ENCODE measurements at regions not wholly inside any gene's neighbourhood (a gene's known extent, or its start where the extent isn't known, plus 50 kb on each side); places are given as distances from the start of the nearest gene placed in this dataset.

DNA sequence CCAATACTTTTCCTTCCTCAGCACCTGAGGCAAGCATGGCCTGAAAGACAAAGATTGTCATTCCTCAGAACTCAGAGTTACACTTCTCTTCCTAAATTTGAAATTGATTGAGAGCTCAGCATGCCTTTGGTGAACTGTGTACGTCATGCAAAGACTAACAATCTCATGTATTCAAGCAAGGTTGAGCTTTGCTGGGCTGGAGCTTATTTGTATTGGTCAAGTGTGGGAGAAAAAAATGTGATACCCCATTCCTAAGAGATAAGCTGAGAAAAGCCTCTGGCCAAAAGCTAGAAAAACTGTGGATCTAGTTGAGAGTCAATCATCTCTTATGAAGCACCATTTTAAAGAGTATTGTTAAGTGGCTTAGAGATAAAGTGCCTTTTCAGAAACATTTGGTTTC is 392.2 kb downstream of the RASEF start:
- DNase-seq: no peak

DNA sequence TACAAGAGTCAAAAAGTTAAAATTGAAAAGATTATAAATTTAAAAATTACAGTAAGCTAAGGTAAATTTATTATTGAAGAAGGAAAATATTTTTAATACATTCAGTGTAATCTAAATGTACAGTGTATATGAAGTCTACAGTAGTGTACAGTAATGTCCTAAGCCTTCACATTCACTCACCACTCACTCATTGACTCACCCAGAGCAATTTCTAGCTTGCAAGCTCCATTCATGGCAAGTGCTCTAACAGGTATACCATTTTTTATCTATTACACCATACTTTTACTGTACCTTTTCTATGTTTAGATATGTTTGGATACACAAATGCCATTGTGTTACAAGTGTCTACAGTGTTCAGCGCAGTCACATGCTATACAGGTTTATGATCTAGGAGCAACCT is 389.7 kb downstream of the RASEF start:
- DNase-seq: no peak

DNA sequence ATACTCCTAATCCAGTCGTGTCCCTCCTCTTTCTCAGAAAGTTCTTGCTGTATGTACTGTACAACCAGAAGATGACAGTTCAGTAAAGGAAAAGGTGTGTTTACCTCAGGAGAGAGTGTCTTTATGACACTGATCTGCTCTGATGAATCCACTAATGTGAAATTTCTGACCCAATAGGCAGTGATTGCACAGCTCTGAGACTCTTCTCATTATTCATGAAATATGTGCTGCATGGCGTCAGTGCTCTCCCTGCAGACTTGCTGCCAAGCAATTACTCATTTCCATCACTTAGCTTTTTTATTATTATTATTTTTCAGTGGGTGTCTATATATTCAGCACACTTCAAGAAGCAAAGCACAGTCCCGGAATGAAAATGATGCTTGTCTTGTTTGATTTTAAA is 389.0 kb downstream of the RASEF start:
- no peak for DNase-seq

DNA sequence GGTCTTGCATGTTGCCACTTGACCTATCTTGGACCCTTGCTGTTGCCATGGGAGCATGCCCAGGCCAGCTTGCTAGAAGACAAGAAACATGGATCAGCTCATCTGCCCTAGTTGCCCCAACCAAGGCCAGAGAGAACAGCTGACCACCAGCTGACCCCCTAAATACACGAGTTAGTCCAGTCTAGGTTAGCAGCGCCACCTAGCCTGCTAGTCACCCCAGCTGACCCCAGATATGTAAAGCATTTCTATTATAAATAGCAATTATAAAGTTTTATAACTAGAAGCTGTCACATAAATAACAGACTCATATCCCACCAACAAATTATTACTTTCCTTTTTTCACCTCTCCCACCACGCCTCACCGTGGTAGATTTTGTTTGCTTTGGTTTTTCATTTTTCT is 387.8 kb downstream of the RASEF start:
- DNase-seq: no peak

DNA sequence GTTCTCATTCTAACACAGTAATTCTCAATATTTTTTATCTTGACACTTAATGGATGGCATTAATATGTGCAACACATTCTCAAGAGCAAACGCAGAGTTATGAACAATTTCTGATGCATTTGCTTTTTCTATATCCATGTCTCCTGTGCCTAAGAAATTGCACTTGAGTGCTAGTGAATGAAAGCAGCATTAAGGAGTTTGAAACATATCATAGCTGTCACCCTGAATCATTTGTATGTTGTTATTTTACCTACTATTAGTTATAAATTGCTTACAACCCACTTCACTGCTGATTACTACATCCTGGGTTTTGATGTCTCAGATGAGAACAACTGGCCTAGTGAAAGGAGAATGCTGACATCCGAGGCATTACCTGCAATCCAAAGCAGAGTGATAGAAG is 387.3 kb downstream of the RASEF start:
- DNase-seq: no peak

DNA sequence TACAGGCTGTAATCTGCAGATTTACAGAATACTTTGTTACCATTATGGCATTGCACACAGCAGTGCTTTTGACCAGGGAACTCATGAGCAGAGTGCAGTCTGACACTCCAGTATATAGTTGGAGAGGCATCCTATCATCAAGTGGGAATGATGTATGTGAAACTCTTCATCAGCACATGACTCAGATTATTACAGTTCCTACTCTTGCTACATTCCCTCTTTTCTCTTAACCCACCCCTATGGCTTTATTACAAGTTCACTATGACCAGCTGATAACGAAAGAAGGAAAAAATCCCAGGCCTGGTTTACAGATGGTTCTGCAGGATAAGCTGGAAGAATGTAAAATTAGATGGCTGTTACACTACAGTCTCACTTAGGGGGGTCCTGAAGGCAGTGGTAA is 385.9 kb downstream of the RASEF start:
- no peak for DNase-seq

DNA sequence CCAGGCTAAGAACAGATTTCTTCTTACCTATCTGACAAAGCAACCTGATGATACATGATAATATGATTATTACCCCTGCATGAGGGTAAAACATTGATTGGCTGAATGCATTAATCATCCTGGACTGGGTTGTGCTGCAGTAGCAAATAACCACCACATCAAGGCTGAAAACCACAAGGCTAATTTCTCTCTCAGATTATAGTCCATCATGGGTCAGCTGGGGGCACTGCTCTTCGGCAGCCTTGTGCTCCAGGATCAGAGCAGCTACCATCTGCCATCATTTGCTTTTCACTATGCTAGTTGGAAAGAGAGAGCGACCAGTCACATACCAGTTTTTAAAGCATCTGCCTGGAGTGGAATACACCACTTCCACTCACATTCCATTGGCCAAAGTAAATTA is 383.5 kb downstream of the RASEF start:
- DNase-seq: peak; percentile 9 to 58

DNA sequence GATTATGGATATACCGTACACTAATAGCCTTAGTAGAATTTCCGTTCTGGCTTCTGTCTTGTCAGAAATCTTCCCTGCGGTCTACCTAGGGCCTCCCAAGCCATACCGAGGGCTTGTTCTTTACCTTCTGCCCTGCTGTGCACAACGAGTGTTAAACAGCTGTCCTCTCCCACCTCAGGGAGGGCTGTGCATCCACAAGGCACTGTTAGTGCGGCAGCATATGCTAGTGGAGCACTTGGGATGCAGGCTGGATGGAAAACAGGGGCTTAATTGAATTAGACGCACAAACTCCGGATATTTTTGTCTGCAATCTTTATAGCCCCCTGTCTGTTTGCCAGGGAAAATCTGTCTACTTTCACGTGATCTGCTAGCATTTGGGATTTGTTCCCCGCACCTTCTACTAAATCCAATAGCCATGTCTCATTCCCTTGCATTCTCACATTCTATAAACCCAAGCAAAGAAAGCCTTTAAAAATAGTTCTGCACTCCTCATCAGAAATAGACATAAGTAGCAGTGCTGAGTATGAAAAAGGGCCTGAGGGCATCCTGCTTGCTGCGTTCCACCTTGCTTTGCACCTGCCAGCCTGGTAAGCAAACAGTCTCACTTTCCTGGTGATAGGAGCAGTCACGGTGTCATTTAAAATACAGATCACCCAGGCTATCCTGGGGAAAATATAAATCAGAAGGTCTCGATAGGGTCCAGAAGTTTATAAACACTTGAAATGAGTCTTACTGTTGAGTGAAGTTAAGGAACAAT is 382.6 kb downstream of the RASEF start:
- DNase-seq: peak; percentile 36 to 78

DNA sequence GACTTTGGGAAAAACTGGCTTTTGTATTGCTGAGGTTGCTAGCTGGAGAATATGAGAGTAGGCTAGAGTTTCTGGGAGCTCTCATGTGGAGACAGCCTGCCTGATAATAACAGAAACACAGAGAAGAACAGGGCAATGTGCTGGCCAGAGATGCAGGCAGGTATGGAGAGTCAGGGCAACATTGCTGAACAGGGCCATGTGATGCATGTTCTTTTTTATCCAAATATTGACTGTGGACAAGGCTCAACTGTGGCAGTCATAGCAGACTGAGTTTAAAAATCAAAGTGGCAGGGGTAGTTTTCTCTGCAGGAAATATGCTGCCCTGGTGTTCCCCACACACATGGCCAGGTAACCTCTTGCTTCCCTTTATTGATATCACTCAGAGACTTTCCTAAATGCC is 381.1 kb downstream of the RASEF start:
- no peak for DNase-seq

DNA sequence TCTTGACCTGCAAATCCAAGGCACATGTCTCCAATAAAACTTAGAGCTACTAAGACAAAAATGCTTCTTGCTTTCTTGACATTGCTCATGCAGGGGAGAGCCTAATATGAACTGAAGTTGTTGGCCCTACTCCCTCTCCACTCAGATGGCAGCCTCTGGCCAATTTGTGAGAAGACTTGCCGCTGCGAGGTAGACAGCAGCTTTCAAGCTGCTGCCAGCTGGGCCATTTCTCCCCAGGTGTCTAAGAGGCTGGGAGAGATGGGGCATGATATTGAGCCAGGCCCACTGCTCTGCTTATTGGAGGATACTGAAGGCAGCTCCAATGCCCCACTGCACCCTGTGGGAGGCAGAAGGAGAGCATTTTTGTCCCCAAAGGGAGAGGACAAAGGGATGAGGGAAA is 380.5 kb downstream of the RASEF start:
- DNase-seq: peak in 1 of 2 experiments; percentile 2

DNA sequence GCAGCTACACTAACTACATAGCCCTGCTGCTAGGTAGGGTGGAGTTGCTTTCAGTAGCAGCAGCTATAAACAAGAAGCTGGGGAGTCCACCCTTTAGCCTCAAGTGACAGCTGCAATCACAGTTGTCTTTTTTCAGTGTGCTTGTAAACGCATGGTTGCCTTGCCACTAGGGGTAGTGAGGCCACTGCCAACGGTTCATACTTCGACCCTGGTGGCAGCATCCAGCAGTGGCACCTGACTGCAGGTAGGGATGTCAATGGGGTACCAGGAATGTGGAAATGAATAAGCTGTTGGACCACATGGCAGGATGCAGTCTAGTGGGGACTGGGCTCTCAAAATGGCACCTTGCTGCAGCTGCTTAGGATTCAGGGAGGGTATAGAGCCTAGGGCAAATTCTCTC is 367.2 kb downstream of the RASEF start:
- DNase-seq: no peak

DNA sequence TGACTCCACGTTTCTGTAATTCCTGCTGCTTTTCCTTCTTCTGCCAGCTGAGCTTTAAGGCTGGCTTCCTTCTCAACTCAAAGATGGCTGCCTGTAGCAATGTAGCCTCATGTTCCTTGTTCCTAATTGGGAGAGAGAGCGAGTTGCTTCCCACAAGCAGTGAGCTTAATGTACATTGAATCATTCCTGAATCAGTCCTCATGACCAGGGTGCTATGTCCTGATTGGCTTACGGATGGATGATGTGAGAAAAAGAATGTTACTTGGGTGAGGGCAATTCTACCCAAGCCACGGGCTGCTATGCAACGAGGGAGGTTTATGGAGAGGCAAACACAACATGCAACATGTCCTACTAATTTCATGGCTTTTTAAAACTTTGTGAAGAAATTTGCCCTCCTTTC is 356.2 kb downstream of the RASEF start:
- no peak for DNase-seq

DNA sequence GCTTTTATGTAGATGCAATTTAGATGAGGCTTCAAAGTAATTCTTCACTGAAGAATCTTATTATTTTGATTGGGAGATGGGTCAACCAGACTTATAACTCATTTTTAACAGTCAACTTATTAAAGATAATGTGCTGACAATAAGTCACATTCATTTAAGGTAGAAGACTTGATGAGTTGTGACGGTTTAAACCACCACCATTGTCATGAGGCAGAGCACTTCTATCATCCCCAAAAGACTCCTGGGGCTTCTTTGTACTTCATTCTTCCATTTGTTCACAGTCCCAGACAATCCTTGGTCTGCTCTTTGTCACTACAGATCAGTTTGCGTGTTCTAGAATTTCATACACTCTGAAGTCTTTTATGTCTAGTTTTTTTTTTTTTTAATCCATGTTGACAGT is 346.1 kb downstream of the RASEF start:
- no peak for DNase-seq

DNA sequence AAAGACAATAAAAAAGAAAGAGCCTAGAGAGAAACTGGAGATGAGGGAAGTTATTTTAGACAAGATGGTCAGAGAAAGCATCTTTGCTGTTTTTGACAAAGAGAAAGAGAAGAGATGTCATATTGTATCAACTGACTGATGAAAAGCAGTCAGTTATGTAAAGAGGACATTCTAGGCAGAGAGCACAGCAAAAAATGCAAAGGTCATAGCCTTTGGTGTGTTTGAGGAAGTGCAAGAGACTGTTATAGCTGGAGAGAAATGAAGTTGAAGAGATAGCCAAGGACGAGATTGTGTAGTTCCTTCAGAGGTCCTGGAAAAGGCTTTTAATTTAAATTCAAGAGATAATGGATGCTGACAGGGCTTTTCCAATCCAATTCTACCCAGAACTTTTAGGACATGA is 342.4 kb downstream of the RASEF start:
- no peak for DNase-seq

DNA sequence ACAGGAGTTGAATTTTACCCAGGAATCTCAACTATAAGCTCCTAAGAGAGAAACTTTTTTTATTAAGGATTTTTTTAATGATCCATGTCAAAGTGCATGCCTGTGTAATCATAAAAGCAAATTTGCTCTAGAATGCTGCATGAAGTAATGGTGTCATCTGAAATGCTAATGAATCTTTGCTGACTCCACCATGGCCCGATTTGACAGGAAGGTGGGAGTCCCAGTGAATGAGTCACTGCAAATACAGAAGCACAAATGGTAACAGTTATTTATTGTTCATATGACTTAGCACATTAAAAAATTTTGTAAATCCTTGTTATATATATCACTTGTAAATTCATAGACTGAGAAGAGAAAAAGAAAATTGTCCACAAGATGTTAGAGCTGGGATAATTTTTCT is 341.3 kb downstream of the RASEF start:
- DNase-seq: no peak

DNA sequence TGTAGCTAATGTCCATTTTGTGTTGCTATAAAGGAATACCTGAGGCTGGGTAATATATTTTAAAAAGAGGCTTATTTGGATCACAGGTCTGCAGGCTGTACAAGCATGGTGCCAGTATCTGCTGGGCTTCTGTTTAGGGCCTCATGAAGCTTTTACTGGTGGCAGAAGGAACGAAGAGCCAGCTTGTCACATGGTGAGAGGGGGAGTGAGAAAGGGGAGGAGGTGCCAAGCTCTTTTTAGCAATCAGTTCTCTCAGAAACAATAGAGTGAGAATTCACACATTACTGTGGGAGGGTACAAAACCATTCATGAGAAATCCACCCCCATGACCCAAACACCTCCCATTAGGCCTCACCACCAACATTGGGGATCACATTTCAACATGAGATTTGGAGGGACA is 340.9 kb downstream of the RASEF start:
- no peak for DNase-seq

DNA sequence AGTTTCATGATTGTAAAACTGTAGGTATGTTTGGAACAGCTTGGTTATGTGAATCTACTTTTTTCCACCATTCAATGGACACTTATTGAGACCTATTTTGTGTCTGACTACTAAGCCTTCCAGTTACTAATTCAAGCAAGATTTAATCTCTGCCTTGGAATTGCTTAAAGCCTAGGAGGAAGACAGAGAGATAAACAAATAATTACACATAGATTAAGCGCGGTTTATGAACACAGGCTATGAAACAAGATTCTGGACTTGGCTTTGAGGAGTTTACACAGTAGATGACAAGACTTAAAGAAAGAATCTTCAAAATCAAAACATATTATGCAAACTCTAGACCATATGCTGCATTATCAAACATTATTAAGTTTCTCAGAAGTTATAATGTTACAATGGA is 340.4 kb downstream of the RASEF start:
- DNase-seq: no peak

DNA sequence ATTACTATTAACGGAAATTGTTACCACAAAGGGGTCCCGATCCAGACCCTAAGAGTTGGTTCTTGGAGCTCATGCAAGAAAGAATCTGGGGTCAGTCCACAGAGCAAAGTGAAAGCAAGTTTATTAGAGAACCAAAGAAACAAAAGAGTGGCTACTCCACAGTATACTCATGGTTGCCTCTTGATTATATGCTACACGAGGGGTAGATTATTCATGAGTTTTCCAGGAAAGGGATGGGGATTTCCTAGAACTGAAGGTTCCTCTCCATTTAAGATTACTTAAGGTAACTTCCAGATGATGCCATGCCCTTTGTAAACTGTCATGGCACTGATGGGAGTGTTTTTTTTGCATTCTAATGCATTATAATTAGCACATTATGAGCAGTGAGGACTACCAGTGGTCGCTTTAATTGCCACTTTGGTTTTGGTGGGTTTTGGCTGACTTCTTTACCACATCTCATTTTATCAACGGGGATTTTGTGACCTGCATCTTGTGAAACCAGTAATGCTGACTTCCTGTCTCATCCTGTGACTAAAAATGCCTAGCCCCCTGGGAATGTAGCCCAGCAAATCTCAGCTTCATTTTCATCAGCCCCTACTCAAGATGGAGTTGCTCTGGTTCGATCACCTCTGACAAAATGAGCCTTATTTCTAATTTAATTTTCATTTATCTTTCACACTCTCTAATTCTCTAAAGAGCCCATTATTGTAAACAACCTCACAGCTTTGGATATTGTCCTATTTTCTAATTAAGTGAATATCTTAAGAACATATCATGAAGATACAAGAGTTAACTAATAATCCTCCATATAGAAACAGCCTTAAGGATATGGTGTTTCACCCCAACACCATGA is 336.3 kb downstream of the RASEF start:
- DNase-seq: no peak

DNA sequence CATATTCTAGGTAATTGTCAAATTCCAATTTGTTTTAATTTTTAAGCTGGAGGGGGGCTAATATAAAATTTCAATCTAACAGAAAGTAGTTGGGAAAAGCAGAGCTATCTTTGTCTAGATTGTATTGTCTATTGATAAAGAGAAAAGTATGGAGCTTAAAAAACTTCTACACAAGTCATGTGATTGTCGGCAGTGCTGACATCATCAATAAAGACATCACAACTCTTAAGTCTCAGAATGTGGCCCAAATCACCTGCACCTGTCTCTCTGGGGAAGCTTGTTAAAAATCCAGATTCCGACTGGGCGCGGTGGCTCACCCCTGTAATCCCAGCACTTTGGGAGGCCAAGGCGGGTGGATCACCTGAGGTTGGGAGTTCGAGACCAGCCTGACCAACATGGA is 333.8 kb downstream of the RASEF start:
- DNase-seq: no peak

DNA sequence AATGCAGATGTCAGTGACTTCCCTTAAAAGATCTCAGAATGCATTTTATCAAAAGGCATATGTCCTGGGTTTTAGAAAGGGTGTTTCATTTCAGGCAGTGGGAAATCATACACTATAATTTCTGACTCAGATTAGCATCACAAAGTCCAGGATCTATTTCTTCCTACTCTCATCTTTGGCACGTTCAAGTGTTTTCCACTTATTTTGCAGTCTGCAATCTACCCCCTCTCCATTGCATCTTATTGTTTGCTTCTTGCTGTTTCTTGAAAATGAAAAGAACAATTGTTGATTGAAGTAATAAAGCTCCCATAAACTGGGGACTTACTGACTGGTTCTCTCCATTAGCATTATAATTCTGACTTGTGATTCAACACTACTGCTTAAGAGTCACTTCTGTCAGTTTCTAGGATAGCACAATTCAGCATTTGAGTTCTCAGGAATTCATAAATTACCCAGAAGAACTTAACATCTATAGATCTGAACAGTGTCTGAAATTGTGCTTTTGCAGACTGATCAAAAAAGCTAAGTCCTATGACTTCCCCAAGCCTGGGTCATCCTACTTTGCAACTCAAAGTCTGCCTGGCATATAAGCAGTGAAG is 332.9 kb downstream of the RASEF start:
- no peak for DNase-seq

DNA sequence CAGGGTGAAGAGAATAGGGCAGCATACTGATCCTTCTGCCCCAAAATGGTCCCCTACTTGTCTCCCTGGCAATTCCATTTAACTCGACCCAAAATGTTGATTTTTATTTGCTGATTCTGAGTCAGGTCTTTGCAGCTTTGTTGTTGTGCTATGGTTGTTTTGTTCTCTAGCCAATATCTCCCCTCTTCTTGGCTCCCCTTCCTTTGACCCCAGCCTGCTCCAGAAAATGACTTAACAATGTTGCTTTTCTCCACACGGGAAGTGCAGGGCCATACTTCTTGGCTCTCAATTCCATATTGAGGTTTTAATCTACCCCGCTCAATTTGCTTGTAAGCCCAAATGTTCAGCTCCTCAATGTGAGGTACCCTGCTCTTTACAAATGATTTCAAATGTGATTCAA is 330.0 kb downstream of the RASEF start:
- DNase-seq: no peak

DNA sequence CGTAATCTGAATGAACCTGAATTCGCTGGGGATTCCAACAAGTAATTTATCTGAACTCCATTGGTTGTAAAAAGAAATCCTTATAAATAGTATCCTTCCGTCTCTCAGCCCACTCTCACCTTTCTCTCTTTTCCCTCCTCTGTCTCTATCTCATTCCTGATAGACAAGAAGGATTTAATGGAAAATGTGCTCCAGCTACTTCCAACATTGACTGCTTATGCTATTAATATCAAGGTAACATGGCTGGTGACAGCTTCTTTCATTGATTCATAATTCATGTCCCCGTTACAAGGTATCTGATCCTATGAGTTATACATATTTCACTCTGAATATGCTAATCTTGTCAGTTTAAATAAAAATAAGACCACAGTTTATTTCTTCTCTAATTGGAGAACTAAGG is 326.8 kb downstream of the RASEF start:
- DNase-seq: no peak

DNA sequence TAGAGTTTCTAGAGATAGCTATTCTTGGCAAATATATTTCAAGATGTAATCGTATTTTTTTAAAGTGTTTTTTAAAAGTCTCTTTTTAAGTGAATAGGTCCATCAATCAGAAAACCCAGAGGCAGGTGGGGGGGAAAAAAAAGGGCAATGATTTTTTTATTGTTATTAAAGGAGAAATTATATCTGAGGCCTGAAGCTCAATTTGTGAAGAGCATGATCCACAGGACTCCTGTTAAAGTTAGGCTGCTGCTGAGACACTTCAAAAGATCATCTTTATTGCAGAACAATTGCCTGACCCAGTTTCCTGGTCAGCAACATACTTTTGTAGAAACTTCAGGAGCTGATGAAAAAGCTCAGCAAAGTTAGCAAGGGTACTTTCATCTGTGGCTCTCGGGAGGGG is 326.2 kb downstream of the RASEF start:
- DNase-seq: no peak

DNA sequence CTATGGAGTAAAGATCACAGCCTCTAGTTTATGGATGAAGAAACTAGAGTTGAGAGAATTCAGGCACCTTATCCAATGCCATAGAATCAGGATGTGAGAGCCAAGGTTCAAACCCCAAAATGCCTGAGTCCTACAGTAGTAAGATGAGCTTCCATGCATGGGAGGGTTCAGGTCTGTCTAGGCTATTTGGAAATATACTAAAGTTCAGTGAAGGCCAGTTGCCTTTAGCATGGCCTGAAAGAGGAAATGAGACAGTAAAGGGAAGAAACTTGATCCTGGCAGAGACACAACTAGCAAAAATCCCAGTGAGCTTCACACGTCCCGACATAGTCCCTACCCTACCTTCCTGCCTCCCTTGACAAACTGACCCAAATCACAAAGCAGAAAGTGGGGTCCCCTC is 317.0 kb downstream of the RASEF start:
- DNase-seq: no peak
